ENCODE measurements at regions not wholly inside any gene's neighbourhood (a gene's known extent, or its start where the extent isn't known, plus 50 kb on each side); places are given as distances from the start of the nearest gene placed in this dataset.

DNA sequence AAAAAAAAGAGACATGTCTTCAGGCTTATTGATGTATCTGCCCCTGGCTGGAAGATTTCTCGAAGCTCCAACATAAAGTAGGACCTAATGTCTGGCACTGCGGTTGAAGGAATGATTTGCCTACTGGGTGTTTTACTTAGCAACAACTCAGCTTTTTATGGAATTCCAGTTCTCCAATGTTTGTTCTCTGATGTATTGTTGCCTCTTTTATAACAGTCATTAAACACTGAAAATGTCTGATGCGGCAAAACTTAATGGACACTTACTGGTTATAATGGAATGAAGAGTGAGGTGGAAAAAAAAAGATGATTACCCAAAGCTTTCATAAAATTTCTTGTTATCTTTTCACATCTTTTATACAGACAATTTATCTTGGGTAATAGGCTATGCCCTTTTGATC, 75.6 kb upstream of the ZFP42 start:
- WGBS (ENCODE audit: extremely low coverage, insufficient read length, low lambda C conversion rate): no CpG with 5 or more reads among the region's 3 CpGs
- Histone ChIP-seq H2BK120ac (ENCODE audit: low read depth, low read length, poor library complexity, severe bottlenecking) (no peak overlapping the region), H2BK12ac (ENCODE audit: insufficient read length, low read depth, low read length) (no peak overlapping the region), H4K5ac (ENCODE audit: insufficient read length, low read depth, low read length) (no peak overlapping the region), H2AFZ (ENCODE audit: low read length) (no peak overlapping the region), H4K20me1 (ENCODE audit: control insufficient read depth, insufficient read depth, insufficient read length) (no peaks in the 10 kb centered on the region), H3K18ac (ENCODE audit: insufficient read length, low read depth, low read length) (no peak overlapping the region), H3K14ac (ENCODE audit: insufficient read depth, low read length) (no peak overlapping the region), H2BK5ac (ENCODE audit: insufficient read length, low read length) (no peak overlapping the region), H3K27ac (ENCODE audit: insufficient read length, low read depth, low read length) (no peak overlapping the region), H3K27me3 (ENCODE audit: insufficient read depth, low read length) (no peaks in the 10 kb centered on the region), H3T11ph (ENCODE audit: low read length) (no peak overlapping the region), H3K4me1 (ENCODE audit: insufficient read depth, low read length) (no peaks in the 10 kb centered on the region), H3K23me2 (ENCODE audit: insufficient read length, low read depth, low read length, poor library complexity, severe bottlenecking) (no peaks in the 10 kb centered on the region), H3K23ac (ENCODE audit: insufficient read length, low read depth, low read length) (no peak overlapping the region), H3K4ac (ENCODE audit: low read depth, low read length) (no peak overlapping the region), H4K8ac (replicated peaks; ENCODE audit: insufficient read length, low read depth, low read length) (no peak overlapping the region), H3K79me1 (ENCODE audit: insufficient read depth, low read depth, low read length, poor library complexity, severe bottlenecking) (no peaks in the 10 kb centered on the region), H3K79me2 (ENCODE audit: insufficient read depth, low read length) (no peaks in the 10 kb centered on the region), H3K56ac (ENCODE audit: insufficient read length, low read depth, low read length) (no peak overlapping the region), H2BK20ac (ENCODE audit: low read depth, low read length, poor library complexity, severe bottlenecking) (no peak overlapping the region), H3K9ac (ENCODE audit: extremely low read depth, insufficient read length, low read length) (no peak overlapping the region), H2AK5ac (ENCODE audit: insufficient read length, low read length) (no peak overlapping the region), H4K91ac (ENCODE audit: insufficient read length, low read depth, low read length) (no peak overlapping the region), H3K4me2 (ENCODE audit: insufficient read depth, insufficient read length, low read length) (no peak overlapping the region), H3K9me3 (ENCODE audit: control insufficient read depth, low read depth, low read length) (no peaks in the 10 kb centered on the region), H2BK15ac (ENCODE audit: low read depth, low read length) (no peak overlapping the region)
- Mint-ChIP-seq H3K36me3 (ENCODE audit: insufficient read depth in 1 of 3, low read depth in 3 of 3) (no peaks in the 10 kb centered on the region), H3K27ac (no peak overlapping the region), H3K9me3 (no peaks in the 10 kb centered on the region; a peak in 1 of 5 replicates), H3K4me3 (no peak overlapping the region), H3K4me1 (no peaks in the 10 kb centered on the region), H3K27me3 (ENCODE audit: low read depth) (no peaks in the 10 kb centered on the region)
- no peak for DNase-seq
- TF ChIP-seq, protein P1, sequence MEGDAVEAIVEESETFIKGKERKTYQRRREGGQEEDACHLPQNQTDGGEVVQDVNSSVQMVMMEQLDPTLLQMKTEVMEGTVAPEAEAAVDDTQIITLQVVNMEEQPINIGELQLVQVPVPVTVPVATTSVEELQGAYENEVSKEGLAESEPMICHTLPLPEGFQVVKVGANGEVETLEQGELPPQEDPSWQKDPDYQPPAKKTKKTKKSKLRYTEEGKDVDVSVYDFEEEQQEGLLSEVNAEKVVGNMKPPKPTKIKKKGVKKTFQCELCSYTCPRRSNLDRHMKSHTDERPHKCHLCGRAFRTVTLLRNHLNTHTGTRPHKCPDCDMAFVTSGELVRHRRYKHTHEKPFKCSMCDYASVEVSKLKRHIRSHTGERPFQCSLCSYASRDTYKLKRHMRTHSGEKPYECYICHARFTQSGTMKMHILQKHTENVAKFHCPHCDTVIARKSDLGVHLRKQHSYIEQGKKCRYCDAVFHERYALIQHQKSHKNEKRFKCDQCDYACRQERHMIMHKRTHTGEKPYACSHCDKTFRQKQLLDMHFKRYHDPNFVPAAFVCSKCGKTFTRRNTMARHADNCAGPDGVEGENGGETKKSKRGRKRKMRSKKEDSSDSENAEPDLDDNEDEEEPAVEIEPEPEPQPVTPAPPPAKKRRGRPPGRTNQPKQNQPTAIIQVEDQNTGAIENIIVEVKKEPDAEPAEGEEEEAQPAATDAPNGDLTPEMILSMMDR (conservative IDR thresholded peaks at IDR 0.05): no peak
